AG04450 (cell line): ENCODE measurements at regions not wholly inside any gene's neighbourhood (a gene's known extent, or its start where the extent isn't known, plus 50 kb on each side); places are given as distances from the start of the nearest gene placed in this dataset.

ENCODE experiments used
- CTCF ChIA-PET: fragments of 300-600, 350-600 bp; formaldehyde crosslinking; extraction: SDS; loops from one replicate; lab custom pipeline; 2022; ENCODE audit warnings: antibody characterized with exemption, inconsistent platforms; lab: Charles Lee
- POLR2A ChIA-PET: fragments of 350-600 bp; formaldehyde crosslinking; extraction: SDS; loops from one replicate; lab custom pipeline; 2021; ENCODE audit warnings: antibody characterized with exemption, inconsistent platforms; lab: Yijun Ruan, JAX
- DNase-seq: peaks from one replicate; pipeline ENCODE4 v3.0.0-alpha.2; 2011; ENCODE audit warnings: low read depth, low spot score
- H3K27ac ChIP-seq: one replicate; pipeline ENCODE4 v1.5.1; 2012; ENCODE audit warnings: low read depth, low read length, control low read depth
- H3K27me3 ChIP-seq: one replicate; pipeline ENCODE4 v1.6.0; 2012; ENCODE audit warnings: low read length; ENCODE audit not compliant: control insufficient read depth, insufficient read depth
- H3K4me3 ChIP-seq: 2 replicates; pipeline ENCODE4 v1.5.1; 2011; ENCODE audit warnings: mild to moderate bottlenecking, low read depth, low read length, control low read depth
- H3K9me3 ChIP-seq: 2 replicates; pipeline ENCODE4 v1.5.1; 2012; ENCODE audit warnings: low read length; ENCODE audit not compliant: control insufficient read depth, insufficient read depth
- TF ChIP-seq, protein P1 (sequence below): IDR thresholded peaks from 2 replicates; pipeline ENCODE4 v1.5.1; 2011; ENCODE audit warnings: low read depth, low read length, control low read depth, inconsistent platforms

DNA sequence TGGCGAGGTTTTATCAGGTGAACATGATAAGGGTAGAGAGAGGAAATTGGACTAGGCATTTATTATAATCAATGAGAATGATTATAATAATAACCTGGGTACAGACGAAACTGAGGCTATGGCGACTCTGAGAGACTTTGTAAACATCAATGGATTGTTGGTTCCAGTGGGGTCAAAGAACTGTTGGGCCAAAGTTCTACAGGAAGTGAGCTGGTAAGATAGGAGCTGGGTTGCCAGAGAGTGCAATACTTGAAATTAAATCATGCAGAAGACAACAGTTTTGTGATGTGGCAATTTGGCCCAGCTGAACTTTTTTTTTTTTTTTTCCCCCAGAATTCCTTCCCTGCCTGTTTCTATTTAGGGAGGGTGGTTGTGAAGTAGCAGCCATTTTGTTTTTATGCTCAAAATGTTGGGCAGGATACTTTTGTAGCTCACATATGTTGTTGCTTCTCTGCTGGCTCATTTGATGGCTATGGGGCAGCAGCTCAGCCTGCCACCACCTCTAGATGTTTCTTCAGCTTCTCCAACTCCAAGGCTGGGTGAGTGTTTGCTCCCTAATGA, 286.5 kb upstream of the B3GALT2 start:
- Histone ChIP-seq H3K9me3 (no peaks in the 10 kb centered on the region), H3K27ac (no peak overlapping the region), H3K27me3 (no peaks in the 10 kb centered on the region), H3K4me3 (no peak overlapping the region)
- ChIA-PET POLR2A (no interaction called here), CTCF (interaction anchor here (1.1 kb wide), 1 partner anchor 283 kb away, joined by 3 read pairs; no protein-coding TSS in a partner anchor)
- TF ChIP-seq, protein P1, sequence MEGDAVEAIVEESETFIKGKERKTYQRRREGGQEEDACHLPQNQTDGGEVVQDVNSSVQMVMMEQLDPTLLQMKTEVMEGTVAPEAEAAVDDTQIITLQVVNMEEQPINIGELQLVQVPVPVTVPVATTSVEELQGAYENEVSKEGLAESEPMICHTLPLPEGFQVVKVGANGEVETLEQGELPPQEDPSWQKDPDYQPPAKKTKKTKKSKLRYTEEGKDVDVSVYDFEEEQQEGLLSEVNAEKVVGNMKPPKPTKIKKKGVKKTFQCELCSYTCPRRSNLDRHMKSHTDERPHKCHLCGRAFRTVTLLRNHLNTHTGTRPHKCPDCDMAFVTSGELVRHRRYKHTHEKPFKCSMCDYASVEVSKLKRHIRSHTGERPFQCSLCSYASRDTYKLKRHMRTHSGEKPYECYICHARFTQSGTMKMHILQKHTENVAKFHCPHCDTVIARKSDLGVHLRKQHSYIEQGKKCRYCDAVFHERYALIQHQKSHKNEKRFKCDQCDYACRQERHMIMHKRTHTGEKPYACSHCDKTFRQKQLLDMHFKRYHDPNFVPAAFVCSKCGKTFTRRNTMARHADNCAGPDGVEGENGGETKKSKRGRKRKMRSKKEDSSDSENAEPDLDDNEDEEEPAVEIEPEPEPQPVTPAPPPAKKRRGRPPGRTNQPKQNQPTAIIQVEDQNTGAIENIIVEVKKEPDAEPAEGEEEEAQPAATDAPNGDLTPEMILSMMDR, result no peak
- no peak for DNase-seq

DNA sequence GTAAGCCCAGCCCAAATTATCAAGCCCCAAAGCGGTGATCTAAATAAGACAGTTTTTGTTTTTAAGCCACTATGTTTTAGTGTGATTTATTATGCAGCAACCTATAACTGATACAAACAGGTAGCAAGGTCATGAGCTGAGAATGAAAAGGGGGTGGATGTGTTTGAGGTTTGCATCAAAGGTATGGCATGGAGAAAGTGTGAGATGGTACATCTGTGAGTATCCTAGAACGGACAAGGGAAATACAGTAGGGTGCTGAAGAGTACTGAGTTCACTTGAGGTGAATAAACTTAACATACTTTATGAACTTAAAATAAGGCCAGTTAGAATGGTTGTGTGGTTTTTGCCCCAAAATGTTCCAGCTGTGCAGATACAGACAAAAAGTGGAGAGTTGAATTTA, 286.0 kb upstream of the B3GALT2 start:
- H3K27ac ChIP-seq, result no peak overlapping the region
- H3K27me3 ChIP-seq, result no peaks in the 10 kb centered on the region
- CTCF ChIA-PET, result interaction anchor here (1.1 kb wide), 1 partner anchor 282 kb away, joined by 3 read pairs; no protein-coding TSS in a partner anchor
- no peak overlapping the region for H3K4me3 ChIP-seq
- no peaks in the 10 kb centered on the region for H3K9me3 ChIP-seq
- POLR2A ChIA-PET, result no interaction called here
- TF ChIP-seq, protein P1, result no peak
- no peak for DNase-seq

DNA sequence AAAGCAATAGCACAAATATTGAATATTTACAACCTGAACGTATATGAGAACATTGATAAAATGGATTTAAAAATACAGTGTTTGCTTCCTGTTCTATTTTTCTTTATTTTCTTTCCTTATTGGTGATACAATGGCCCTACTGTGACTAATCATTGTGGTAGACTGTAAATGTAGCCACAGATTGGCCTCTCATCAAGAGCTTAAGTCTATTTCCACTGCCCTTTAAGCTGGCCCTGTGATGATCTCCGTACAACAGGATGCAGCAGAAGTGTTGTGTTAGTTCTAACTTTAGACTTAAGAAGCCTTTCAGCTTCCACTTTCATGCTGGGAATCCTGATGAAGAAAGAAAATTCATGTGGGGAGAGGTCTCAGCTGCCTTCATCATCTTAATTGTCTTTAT, 285.6 kb upstream of the B3GALT2 start:
- POLR2A ChIA-PET, result no interaction called here
- TF ChIP-seq, protein P1, result no peak

DNA sequence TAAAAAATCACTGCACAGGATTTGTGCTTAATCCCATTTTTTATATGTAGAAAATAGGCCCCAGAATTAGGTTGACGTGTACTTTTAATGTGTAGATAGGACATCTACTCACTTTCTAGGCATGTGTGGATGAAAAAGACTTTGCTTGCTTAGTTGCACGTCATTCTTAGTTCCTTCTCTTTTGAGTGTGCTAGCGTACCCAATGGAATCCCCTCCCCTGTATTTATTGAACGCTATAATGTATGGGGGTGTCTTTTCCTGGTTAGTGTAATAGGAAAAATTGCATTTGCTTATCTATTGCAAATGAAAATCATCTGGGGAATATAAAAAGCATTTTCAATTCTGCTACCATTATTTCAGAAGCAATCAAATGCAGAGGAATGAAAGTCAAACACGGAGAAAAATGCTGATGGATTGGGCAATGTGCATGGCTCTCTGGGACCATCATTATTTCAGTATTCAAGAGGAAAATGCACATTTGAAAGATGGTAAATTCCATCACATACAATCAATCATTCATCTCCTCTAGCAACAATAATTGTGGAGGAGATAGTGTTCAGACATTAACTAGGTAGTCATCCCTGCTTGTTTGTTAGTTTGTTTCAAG, 277.0 kb upstream of the B3GALT2 start:
- H3K27me3 ChIP-seq, result no peaks in the 10 kb centered on the region
- no peak for DNase-seq
- CTCF ChIA-PET, result no interaction called here
- no peaks in the 10 kb centered on the region for H3K9me3 ChIP-seq
- TF ChIP-seq, protein P1, result no peak
- no peak overlapping the region for H3K27ac ChIP-seq
- POLR2A ChIA-PET, result no interaction called here
- H3K4me3 ChIP-seq, result no peak overlapping the region

More for the DNA sequence above, 285.6 kb upstream of the B3GALT2 start:
- CTCF ChIA-PET, result no interaction called here
- Histone ChIP-seq H3K9me3 (no peaks in the 10 kb centered on the region), H3K27me3 (no peaks in the 10 kb centered on the region), H3K4me3 (no peak overlapping the region), H3K27ac (no peak overlapping the region)
- no peak for DNase-seq

DNA sequence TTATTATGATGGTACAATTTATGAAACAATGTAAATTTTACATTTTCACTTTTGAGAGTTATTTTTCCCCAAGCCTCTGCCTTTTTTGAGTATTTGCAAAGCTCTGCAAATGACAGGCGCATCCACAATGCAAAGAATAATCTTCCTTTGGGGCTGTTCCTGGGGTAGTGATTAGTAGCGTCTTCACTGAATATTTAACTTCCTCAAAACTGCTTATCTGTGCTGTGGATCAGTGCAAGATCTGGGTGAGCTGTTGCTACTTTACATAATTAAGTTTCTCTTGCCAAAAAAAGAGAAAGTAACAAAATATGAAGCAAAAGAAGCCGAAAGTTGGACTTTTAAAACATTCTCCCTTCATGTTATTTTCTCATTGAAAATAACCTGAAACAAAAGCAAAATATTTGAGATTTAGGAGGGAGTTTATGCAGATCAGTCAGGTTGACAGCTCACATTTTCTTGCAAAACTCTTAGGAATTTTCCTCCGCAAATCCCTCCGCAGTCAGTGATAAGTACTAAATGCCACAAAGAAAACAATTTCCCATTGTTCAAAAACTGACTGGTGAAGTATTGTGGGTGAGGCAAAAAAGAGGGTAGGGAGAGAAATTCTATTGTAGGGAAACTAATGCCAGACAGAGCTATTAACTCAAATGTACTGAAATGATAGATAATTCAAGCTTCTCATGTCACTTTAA, 276.4 kb upstream of the B3GALT2 start:
- ChIA-PET CTCF (no interaction called here), POLR2A (interaction anchor here (0.6 kb wide), 1 partner anchor 35 kb away, joined by 8 read pairs; no protein-coding TSS in a partner anchor)
- H3K4me3 ChIP-seq, result no peak overlapping the region
- no peak overlapping the region for H3K27ac ChIP-seq
- DNase-seq, result no peak
- TF ChIP-seq, protein P1, result no peak
- no peaks in the 10 kb centered on the region for H3K27me3 ChIP-seq
- no peaks in the 10 kb centered on the region for H3K9me3 ChIP-seq
